ENCODE measurements at regions not wholly inside any gene's neighbourhood (a gene's known extent, or its start where the extent isn't known, plus 50 kb on each side); places are given as distances from the start of the nearest gene placed in this dataset.
"Not testable (repeated sequence)": the region's sequence is repeated elsewhere in the genome, so short reads cannot be mapped to it uniquely, and the experiment has no call there.

DNA sequence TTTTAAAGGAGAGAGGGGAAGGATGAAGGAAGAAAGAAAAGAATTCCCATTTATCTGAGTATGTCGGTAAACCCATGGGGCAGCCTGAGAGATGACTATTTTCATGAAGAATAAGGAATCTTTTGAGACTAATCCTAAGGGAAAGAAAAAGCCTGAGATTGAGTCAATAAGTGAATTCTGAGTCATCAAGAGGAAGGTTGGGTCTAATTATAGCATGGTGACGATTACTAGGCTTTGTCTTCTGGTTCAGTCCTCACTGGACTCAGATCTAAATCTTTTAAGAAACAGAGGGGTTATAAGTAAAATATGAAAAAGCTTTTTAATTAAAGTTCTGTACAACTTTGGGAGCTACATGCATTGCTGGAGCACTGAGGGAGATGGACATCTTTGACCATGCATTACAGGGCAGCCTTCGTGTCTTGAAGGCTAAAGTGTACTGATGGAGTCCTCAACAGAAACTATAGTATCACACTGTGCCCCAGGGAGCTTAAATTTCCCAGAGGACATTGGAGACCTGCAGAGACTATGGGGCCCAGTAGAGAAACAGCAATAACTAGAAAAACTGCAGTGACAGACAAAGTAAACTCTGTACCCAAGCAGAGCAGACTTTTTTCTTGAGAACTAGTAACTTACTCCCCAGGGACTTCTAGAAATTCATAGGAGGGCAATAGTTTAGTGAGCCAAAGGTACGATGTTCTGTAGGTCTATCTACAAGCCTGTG lies 260.9 kb downstream of the RAD51AP2 start:
- DNase-seq = no peak

DNA sequence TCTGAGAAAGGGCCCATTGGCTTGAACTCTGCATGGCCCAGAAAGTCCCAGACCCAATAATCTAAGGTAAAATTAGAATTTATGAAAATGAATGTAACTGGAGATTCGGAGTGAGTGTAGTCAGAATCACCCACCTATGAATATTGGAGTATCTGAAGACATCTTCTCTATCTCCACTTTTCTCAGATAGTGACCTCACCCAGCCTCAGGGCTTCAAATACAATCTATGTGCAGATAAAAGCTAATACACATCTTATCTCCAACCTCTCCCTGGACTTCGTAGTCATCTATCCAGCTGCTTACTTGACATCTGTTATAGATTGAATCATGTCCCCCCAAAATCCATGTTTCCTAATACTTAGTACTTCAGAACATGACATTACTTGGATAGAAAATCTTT lies 263.2 kb downstream of the RAD51AP2 start:
- DNase-seq = no peak

DNA sequence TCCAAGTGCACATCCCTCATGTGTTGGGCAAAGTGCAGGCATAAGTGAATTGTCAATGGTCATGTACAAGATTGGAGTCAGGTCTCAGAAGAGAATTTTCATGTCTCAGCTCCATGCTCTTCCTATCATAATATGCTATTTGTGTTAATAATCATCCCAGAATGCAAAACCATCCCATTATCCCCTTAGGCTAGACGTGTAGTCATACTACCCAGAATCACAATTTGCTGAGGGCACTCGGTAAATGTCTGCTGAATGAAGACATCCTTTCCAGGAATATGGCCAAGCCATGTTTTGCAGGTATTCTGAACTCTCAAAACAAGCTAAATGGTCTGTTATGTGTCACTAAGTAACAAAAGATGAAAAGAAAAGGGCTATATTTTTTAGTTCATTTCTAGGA lies 263.8 kb downstream of the RAD51AP2 start:
- no peak for DNase-seq

DNA sequence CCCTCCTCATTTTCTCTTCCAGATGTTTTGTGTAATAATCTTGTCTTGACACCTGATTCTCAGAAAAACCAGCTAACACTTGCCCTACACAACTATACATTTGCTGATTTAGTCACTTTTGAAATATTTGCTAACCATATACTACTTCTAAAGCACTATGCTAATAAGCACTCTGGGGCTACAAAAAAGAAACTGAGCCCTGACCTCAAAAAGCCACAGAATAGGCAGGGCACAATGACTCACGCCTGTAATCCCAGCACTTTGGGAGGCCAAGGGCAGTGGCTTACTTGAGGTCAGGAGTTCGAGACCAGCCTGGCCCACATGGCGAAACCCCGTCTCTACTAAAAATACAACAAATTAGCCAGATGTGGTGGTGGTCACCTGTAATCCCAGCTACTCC lies 266.0 kb downstream of the RAD51AP2 start:
- no peak for DNase-seq

DNA sequence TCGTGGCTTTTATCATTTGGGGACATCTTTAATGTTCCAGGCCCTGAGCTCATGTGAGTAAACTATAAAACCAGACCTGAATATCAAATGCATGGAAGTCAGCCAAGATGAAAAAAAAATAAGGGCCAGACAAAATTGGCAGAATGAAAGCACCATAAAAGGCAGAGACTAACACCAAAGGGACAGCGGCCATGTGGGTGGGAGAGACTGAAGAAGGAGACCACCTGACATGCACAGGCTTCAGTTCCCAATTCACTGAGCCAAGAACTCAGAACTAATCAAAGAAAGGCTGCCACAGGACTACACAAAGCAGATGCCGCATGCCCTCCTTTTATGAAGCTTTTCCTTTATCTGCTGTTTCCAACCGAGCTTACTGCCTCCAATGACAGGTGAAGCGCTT lies 267.1 kb downstream of the RAD51AP2 start:
- DNase-seq = no peak

DNA sequence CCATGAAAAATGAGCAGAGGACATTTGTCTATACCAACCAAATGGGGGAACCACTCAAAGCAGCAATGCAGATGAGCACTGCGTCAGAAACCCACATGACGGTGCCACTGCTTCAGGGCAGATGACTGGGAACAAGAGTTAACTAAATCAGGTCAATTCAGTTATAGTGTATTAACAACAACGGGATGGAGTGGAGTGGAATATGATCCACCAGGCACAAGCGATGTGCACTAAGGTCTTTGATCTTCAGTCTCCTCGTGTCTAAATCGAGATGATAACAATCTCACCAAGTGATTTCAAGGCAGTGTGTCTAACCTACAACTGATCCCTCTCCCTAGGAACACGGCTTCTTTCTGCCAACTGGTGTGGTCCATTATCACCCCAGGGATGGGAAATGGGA lies 269.0 kb downstream of the RAD51AP2 start:
- DNase-seq = no peak

DNA sequence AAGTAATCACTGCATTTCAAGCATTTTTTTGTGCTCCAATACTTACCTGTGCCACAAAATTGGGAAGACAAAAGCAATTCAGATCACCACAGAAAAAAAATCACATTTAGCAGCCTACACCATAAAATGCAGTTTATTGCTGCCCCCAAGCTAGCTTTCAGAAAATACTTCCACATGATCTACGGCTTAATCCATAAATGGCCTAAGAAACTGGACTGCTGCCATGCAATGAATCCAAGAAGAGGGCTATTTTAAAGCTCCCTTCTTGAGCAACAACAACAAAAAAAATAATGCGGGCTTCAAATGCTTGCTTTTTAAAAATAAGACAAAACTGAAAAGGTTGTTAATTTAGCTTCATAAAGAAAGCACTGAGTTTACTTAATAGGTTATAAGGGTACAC lies 272.3 kb downstream of the RAD51AP2 start:
- DNase-seq = no peak

DNA sequence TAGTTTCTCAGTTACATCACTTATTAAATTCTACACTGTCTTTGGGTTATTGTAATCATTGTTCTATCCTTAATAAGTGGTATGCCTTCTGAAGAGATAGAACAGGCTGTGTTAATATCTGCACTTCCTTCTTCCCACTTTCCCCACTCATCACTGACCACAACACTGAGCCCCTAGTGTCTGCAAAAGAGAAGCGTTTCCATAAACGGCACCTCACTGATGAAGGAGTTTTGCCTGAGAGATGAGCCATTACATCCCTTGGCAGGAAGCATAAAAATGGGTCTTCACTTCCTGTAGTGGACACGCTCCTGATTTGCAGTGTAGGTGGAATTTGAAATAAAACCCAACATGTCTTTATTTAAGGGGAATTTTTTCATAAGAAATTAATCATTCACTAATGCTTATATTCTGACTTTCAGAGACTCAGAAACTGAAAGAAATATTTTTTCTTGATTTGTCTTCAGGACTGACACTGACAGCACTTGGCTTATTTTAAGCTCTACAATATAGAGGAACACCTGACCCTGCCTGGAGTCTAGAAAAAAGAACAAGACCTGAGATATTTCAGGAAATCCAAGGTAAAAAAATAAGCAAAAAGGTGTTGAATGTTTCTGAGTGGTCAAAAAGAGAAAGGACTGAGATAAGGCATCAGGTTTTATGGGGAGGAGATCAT lies 275.3 kb downstream of the RAD51AP2 start:
- no peak for DNase-seq

DNA sequence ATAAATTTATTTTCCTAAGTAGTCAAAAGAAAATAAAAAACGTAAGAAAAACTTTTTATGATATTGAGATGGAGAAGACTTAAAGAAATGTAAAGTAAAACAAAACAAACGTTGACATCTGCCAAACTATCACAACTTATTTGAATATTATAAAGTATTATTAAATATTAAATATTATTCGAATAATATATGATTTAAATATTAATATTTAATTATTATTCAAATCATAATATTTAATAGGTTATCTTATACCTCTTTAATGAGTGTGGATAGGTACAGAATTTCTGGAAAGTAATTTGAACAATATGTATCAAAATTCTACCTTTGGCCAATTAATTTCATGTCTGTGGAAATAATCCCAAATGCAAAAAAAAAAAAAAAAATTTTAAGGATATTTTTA lies 278.7 kb downstream of the RAD51AP2 start:
- no peak for DNase-seq

DNA sequence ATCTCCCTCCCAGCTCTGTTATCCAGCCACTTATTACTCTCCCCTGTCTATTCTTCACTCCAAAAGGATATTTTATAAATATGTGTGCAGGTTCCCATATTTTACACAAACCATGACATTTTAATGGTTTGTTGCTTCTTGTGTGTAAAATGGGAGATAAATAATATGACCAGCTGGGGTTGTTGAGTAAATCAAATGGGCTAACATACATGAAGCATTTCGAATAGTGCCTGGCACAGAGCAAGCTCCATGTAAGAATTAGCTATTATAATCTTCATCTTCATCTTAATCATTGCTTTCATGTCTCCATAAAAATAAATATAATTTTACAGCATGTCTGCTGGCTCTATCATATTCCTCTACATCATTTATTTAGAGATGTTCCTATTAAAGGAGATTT lies 283.1 kb downstream of the RAD51AP2 start:
- DNase-seq = no peak

DNA sequence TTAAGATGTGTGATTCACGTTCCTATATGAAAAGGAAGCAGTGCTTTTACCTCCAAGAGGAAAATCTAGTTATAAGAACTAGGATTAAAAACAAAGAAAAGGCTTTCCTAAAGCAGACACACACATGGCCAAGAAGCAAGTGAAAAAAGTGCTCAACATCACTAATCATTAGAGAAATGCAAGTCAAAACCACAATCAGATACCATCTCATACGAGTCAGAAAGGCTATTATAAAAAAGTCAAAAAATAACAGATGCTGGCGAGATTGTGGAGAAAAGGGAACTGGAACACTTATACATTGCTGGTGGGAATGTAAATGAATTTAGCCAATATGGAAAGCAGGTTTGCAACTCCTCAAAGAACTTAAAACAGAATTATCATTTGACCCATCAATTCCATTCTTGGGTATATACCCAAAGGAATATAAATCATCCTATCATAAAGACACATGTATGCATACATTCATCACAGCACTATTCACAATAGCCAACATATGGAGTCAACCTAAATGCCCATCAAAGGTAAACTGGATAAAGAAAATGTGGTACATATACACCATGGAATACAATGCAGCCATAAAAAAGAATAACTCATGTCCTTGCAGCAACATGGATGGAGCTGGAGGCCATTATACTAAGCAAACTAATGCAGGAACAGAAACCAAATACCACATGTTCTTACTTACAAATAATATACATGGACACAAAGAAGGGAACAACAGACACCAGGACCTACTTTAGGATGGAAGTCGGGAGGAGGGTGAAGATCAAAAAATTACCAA lies 285.3 kb downstream of the RAD51AP2 start:
- DNase-seq = no peak

DNA sequence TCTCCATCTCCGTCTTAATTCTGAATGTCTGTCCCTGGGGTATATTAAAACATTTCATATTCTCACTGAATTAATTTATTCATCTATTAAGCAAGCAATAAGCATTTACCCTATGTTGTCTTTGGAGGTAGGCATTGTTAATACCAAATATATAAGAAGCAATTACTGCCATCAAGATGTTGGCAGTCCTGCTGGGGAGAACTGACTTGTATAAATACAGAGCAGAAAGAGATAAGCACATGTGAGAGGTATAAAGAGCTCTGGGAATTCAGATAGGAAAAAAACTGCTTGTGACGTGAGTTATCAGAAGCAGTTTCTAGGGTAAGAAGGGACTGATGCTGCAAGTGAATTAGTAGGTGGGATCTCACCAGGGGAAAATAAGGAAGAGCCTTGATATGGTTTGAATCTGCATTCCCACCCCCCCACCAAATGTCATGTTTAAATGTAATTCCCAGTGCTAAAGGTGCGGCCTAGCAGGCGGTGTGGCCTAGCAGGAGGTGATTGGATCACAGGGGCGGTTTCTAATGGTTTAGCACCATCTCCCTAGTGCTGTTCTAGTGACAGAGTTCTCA lies 286.8 kb downstream of the RAD51AP2 start:
- DNase-seq = no peak

DNA sequence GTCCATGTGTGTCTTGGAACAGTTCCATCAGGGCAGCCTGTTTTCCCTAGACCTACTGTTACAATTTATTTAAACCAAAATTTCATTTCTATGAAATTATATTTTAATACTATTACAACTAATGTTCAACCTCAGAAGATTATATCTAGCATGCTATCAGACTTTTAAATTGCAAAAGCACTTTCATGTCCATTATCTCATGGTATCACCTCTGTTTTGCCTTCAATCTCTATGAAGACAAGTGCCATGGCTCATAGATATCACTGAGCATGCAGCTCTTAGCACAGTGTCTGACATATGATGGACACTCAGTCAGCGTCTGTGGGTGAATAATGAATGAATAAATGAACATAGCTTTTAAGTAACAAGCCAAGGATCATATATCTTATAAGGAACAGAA lies 288.8 kb downstream of the RAD51AP2 start:
- no peak for DNase-seq

DNA sequence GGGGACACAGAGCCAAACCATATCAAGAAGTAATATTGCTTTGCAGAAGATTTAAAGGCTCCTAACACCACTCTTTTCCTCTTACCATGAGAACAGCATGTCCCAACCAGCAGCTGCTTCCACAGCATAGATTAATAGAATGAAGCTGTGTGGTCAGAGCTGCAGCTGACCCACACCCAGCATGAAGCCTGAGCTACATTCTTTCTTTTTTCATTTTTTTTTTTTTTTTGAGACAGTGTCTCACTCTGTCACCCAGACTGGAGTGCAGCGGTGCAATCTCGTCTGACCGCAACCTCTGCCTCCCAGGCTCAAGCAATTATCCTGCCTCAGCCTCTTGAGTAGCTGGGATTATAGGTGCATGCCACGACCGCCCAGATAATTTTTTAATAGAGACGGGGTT lies 289.8 kb downstream of the RAD51AP2 start:
- DNase-seq = no peak

DNA sequence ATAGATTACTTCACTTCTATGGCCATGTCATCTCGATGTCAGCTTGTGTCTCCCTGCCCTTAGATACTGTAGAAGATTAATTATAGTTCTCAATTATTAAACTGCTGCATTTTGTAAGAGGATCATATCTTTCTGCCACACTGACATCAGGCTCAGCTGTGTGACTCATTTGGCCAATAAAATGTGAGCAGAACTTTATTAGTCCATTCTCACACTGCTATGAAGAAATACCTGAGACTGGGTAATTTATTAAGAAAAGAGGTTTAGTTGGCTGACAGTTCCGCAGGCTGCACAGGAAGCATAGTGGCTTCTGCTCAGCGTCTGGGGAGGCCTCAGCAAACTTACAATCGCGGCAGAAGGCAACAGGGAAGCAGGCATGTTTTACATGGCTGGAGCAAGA lies 290.4 kb downstream of the RAD51AP2 start:
- DNase-seq = no peak

DNA sequence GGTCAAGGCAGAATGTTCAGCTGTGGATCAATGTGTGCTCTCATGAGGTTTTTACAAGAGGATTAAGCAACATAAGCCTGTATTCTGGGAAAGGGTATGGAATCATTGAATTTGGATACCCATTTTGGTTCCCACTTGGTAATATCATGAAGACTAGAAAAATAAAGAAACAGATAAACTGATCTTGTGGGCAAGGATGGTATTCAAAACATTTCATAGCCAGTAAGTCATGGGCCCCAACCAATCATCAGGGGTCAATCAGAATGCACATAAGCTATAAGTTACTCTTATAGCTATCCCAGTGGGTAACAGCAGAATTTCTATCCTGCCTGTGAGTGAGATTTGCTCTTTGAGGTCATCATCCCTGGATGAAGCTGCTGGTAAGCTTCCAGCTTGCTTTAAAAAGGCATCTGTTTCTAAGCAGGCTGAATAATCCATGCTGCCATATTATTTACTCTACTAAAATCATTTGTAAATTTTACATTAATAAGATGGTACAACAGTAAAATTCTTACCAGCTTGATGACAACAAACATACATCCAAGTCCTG lies 291.2 kb downstream of the RAD51AP2 start:
- DNase-seq = no peak

DNA sequence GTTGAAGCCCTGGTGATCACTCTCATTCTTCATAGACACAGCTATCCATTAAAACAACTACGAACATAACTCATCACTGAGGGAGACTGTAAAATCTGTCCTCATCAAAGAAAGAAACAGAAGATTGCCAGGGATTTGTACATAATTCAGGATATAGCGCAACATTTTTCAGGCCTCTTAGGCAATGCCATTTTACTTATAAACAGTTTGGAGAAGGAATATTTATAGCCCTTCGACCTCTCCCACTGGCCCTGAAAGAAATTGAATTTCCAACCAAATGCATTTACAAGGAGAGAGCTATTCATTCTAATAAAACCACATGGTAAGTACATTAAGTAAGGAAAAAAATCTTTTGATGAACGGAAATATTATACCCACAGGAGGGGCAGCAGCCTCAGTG lies 295.0 kb downstream of the RAD51AP2 start:
- DNase-seq = no peak

DNA sequence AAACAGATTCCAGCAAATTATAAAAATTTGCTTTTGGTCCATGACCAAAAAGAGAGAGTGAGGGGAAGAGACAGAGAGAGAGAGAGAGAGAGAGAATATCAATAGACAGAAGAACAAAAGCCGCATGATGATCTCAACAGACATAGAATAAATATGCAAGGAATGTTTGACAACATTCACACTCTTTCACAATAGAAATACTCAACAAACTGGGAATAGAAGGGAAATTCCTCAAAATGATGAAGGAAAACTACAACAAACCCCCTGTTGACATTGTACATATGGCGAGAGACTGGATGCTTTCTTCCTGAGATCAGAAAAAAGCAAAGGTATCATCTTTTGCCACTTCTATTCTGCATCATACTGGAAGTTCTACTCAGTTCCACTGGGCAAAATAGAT lies 309.7 kb downstream of the RAD51AP2 start:
- DNase-seq = no peak

DNA sequence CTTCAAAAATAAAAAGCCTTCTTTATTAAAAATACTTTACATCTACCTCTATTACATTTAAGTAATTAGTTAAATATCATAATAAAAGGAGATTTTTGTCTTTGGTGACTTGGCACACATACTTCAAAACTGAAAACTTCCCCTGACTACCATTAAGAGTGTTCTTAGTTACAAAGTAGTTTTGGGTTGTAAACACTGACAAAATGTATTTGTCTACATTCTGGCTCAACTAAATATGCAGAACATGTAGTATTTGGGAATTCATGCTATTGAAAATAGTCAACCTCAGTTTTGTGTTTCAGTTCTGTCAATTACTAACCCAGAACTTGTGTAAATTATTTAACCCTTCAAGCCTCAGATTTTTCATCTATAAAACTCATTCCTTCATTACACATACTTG lies 311.5 kb downstream of the RAD51AP2 start:
- no peak for DNase-seq

DNA sequence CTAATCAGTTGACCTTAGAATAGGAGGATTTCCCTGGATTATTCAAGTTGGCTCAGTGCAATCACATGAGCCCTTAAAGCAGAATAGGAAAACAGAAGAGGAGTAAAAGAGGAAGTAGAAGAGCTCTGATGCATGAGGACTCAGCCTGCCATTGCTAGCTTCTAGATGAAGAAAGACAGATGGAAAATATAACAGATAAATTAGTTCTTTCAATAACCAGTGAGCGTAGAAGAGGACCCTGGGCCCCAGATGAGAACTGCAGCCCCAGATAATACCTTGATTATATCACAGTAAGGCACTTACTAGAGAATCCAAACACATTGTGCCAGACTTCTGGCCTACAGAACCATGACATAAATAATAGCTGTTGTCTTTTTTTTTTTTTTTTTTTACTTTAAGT lies 314.0 kb downstream of the RAD51AP2 start:
- not testable (repeated sequence) for DNase-seq

DNA sequence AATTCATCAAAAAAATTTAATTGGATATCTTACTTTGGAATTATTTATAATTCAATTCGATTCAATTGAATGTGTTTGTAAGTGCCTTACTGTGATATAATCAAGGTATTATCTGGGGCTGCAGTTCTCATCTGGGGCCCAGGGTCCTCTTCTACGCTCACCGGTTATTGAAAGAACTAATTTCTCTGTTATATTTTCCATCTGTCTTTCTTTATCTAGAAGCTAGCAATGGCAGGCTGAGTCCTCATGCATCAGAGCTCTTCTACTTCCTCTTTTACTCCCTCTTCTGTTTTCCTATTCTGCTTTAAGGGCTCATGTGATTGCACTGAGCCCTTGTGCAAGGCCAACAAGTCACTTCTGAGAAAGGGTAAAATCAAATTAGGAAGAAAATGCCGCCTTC lies 315.6 kb downstream of the RAD51AP2 start:
- DNase-seq = not testable (repeated sequence)

DNA sequence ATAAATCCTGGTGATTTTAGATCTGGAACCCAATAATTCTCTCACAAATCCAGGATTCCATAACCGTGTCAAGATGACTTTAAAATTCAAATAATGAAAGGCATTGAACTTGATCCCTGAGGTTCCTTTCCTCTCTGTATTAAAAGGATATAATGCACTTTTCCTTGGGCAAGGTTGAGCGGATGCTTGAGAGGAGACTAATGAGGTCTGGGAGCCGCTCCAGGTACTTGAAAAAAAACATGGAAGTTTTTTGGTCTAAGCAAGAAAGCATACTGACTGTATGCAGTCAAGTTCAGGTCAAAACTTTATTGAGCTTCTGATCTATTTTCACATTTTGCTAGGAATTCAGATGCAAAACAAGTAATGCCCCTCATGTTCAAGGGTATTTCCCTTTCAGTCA lies 318.5 kb downstream of the RAD51AP2 start:
- DNase-seq = no peak

Measured in nucleus accumbens (tissue), 56 donors.